Smooth muscle cell (in vitro differentiated cells): ENCODE measurements at regions not wholly inside any gene's neighbourhood (a gene's known extent, or its start where the extent isn't known, plus 50 kb on each side); places are given as distances from the start of the nearest gene placed in this dataset.
"Not testable (repeated sequence)": the region's sequence is repeated elsewhere in the genome, so short reads cannot be mapped to it uniquely, and the experiment has no call there.

ENCODE experiments used
- DNase-seq: peaks from one replicate; lab custom pipeline; 2025; ENCODE audit not compliant: unreplicated experiment; lab: John Stamatoyannopoulos, UW
- H2AFZ ChIP-seq: fragments of 200-600 bp; sonication (generic); 2 replicates; pipeline ENCODE4 v1.6.0; 2016; ENCODE audit warnings: antibody characterized with exemption, low read depth, mild to moderate bottlenecking
- H3F3A ChIP-seq: fragments of 200-600 bp; sonication (generic); 2 replicates; pipeline ENCODE4 v1.6.0; 2017; ENCODE audit warnings: antibody characterized with exemption, low read depth
- H3K27ac ChIP-seq: fragments of 200-600 bp; sonication (generic); 2 replicates; pipeline ENCODE4 v1.5.1; 2016; ENCODE audit warnings: low read depth, mild to moderate bottlenecking
- H3K27me3 ChIP-seq: fragments of 200-600 bp; sonication (generic); 2 replicates; pipeline ENCODE4 v1.6.1; 2016; ENCODE audit warnings: low read depth, mild to moderate bottlenecking
- H3K36me3 ChIP-seq: fragments of 200-600 bp; sonication (generic); 2 replicates; pipeline ENCODE4 v1.5.1; 2016; ENCODE audit warnings: low read depth
- H3K4me1 ChIP-seq: fragments of 200-600 bp; sonication (generic); 2 replicates; pipeline ENCODE4 v1.5.1; 2016; ENCODE audit warnings: low read depth
- H3K4me2 ChIP-seq: fragments of 200-600 bp; sonication (generic); 2 replicates; pipeline ENCODE4 v1.6.0; 2016; ENCODE audit warnings: mild to moderate bottlenecking
- H3K4me3 ChIP-seq: fragments of 200-600 bp; sonication (generic); 2 replicates; pipeline ENCODE4 v1.5.1; 2016; ENCODE audit warnings: mild to moderate bottlenecking
- H3K79me2 ChIP-seq: fragments of 200-600 bp; sonication (generic); 2 replicates; pipeline ENCODE4 v1.6.0; 2016; ENCODE audit warnings: low read depth, mild to moderate bottlenecking
- H3K9ac ChIP-seq: fragments of 200-600 bp; sonication (generic); 2 replicates; pipeline ENCODE4 v1.6.0; 2016; ENCODE audit warnings: low read depth
- H3K9me3 ChIP-seq: fragments of 200-600 bp; sonication (generic); replicated peaks from 2 replicates; pipeline ENCODE4 v1.5.1; 2016; ENCODE audit warnings: low read depth
- H4K20me1 ChIP-seq: fragments of 200-600 bp; sonication (generic); 2 replicates; pipeline ENCODE4 v1.6.0; 2016; ENCODE audit warnings: low read depth
- WGBS: methylation state at CpG from one replicate; pipeline ENCODE4 v1.1.7; 2016; ENCODE audit warnings: low lambda C conversion rate; 5-methylcytosine and 5-hydroxymethylcytosine counted together

- not testable (repeated sequence) for H3K36me3 ChIP-seq, H2AFZ ChIP-seq, H3K27ac ChIP-seq, H3F3A ChIP-seq, H3K4me3 ChIP-seq, H3K4me2 ChIP-seq, H3K79me2 ChIP-seq, H3K4me1 ChIP-seq, H4K20me1 ChIP-seq, H3K9me3 ChIP-seq, DNase-seq, H3K27me3 ChIP-seq, H3K9ac ChIP-seq
- no CpG with 5 or more reads among the region's 4 CpGs for WGBS
Measured at GRCh38 chr1:91279-91678, 360.2 kb downstream of the OR4F29 start.

- H3K79me2 ChIP-seq, H2AFZ ChIP-seq, H3K36me3 ChIP-seq, H3F3A ChIP-seq, H4K20me1 ChIP-seq, H3K27ac ChIP-seq, H3K4me3 ChIP-seq, H3K4me1 ChIP-seq, H3K9ac ChIP-seq, DNase-seq, H3K27me3 ChIP-seq, H3K4me2 ChIP-seq, H3K9me3 ChIP-seq: not testable (repeated sequence)
- WGBS, result no CpG with 5 or more reads among the region's 9 CpGs
Measured at GRCh38 chr1:88110-88509, 363.4 kb downstream of the OR4F29 start.

- not testable (repeated sequence) for H3K27me3 ChIP-seq, H3K36me3 ChIP-seq, H3K9ac ChIP-seq, H2AFZ ChIP-seq, H4K20me1 ChIP-seq, DNase-seq, H3F3A ChIP-seq, H3K79me2 ChIP-seq, H3K9me3 ChIP-seq, H3K4me3 ChIP-seq, H3K27ac ChIP-seq, H3K4me1 ChIP-seq, H3K4me2 ChIP-seq
- whole genome bisulfite sequencing, result no CpG with 5 or more reads among the region's 3 CpGs
Measured at GRCh38 chr1:79152-79551, 372.3 kb downstream of the OR4F29 start.

- H3K36me3 ChIP-seq, H3K9ac ChIP-seq, H3K27ac ChIP-seq, H3K4me2 ChIP-seq, H3K9me3 ChIP-seq, H3F3A ChIP-seq, H2AFZ ChIP-seq, H3K27me3 ChIP-seq, H3K4me3 ChIP-seq, H3K4me1 ChIP-seq, H3K79me2 ChIP-seq, DNase-seq, H4K20me1 ChIP-seq: not testable (repeated sequence)
- WGBS, result no CpG with 5 or more reads among the region's 2 CpGs
Measured at GRCh38 chr1:65119-65518, 386.4 kb downstream of the OR4F29 start, which contains the start of gene OR4F5. Gene OR4F5, plus strand, starts transcription at chr1:65419.

- H3F3A ChIP-seq, H3K36me3 ChIP-seq, H3K27me3 ChIP-seq, H3K9ac ChIP-seq, H3K79me2 ChIP-seq, H3K4me3 ChIP-seq, H3K4me1 ChIP-seq, H4K20me1 ChIP-seq, H3K27ac ChIP-seq, H2AFZ ChIP-seq, DNase-seq, H3K4me2 ChIP-seq, H3K9me3 ChIP-seq: not testable (repeated sequence)
- WGBS, result 84% methylated on average over 2 of the region's 3 CpGs
Measured at GRCh38 chr1:56014-56531, 395.4 kb downstream of the OR4F29 start.

GRCh38 chr1:53182-53581 lies 398.3 kb downstream of the OR4F29 start:
- not testable (repeated sequence) for H3F3A ChIP-seq, H3K9ac ChIP-seq, H3K27ac ChIP-seq, H3K36me3 ChIP-seq, H4K20me1 ChIP-seq, H3K4me3 ChIP-seq, H3K4me1 ChIP-seq, DNase-seq, H2AFZ ChIP-seq, H3K9me3 ChIP-seq, H3K4me2 ChIP-seq, H3K79me2 ChIP-seq, H3K27me3 ChIP-seq
- WGBS, result no CpG with 5 or more reads among the region's 1 CpG

GRCh38 chr1:41965-42466 lies 409.5 kb downstream of the OR4F29 start:
- H3K4me2 ChIP-seq, H2AFZ ChIP-seq, H3K27me3 ChIP-seq, H3K4me1 ChIP-seq, H3K9ac ChIP-seq, H4K20me1 ChIP-seq, H3K9me3 ChIP-seq, DNase-seq, H3F3A ChIP-seq, H3K27ac ChIP-seq, H3K4me3 ChIP-seq, H3K36me3 ChIP-seq, H3K79me2 ChIP-seq: not testable (repeated sequence)
- no CpG with 5 or more reads among the region's 2 CpGs for WGBS

GRCh38 chr1:41197-41596 lies 410.3 kb downstream of the OR4F29 start:
- not testable (repeated sequence) for H3K27ac ChIP-seq, H3K27me3 ChIP-seq

GRCh38 chr1:29183-29582 lies 422.3 kb downstream of the OR4F29 start:
- not testable (repeated sequence) for H3K9me3 ChIP-seq, H3K79me2 ChIP-seq, H3K4me3 ChIP-seq, H3K36me3 ChIP-seq, H3K27me3 ChIP-seq, DNase-seq, H3K4me2 ChIP-seq, H3K27ac ChIP-seq, H3F3A ChIP-seq, H3K9ac ChIP-seq, H4K20me1 ChIP-seq, H2AFZ ChIP-seq, H3K4me1 ChIP-seq
- WGBS, result no CpG with 5 or more reads among the region's 52 CpGs

More at GRCh38 chr1:41197-41596, 410.3 kb downstream of the OR4F29 start:
- H4K20me1 ChIP-seq, H3K4me2 ChIP-seq, H3K79me2 ChIP-seq, H2AFZ ChIP-seq, H3K36me3 ChIP-seq, H3K4me3 ChIP-seq, H3F3A ChIP-seq, H3K9ac ChIP-seq, H3K4me1 ChIP-seq, H3K9me3 ChIP-seq, DNase-seq: not testable (repeated sequence)
